ENCODE measurements at regions not wholly inside any gene's neighbourhood (a gene's known extent, or its start where the extent isn't known, plus 50 kb on each side); places are given as distances from the start of the nearest gene placed in this dataset.

GRCh38 chr21:28877318-28877884, 115.3 kb downstream of the LTN1 start:
- POLR2A ChIA-PET, result no interaction called here

GRCh38 chr21:28875078-28875477, 117.6 kb downstream of the LTN1 start:
- intact Hi-C loops (cut with micrococcal nuclease; ENCODE audit: unreplicated experiment), result no loop called here
- POLR2A ChIA-PET, result no interaction called here
- TF ChIP-seq CTCF (IDR thresholded peaks at IDR 0.05; ENCODE audit: insufficient read depth in 1 of 2, low read depth in 1 of 2, low read length in 1 of 2, severe bottlenecking in 1 of 2, unreplicated experiment in 1 of 2), result no peak

More at GRCh38 chr21:28877318-28877884, 115.3 kb downstream of the LTN1 start:
- Histone ChIP-seq H3K4me3 (ENCODE audit: low read depth, low read length) (no peak overlapping the region), H3K27me3 (replicated peaks; ENCODE audit: control insufficient read depth, insufficient read depth, low read length) (no peaks in the 10 kb centered on the region), H3K4me1 (no peaks in the 10 kb centered on the region), H3K36me3 (ENCODE audit: control insufficient read depth, insufficient read depth, low read length) (no peaks in the 10 kb centered on the region), H3K9me3 (no peaks in the 10 kb centered on the region)
- Mint-ChIP-seq H3K9me3 (ENCODE audit: unreplicated experiment) (no peaks in the 10 kb centered on the region), H3K36me3 (ENCODE audit: insufficient read depth, unreplicated experiment) (peaks cover 17% of the 10 kb centered on the region), H3K27ac (ENCODE audit: unreplicated experiment) (no peak overlapping the region), H3K27me3 (ENCODE audit: insufficient read depth, unreplicated experiment) (no peaks in the 10 kb centered on the region), H3K4me1 (ENCODE audit: low read depth, unreplicated experiment) (no peaks in the 10 kb centered on the region), H3K4me3 (ENCODE audit: unreplicated experiment) (no peak overlapping the region)
- intact Hi-C loops (cut with micrococcal nuclease; ENCODE audit: unreplicated experiment), result no loop called here
- DNase-seq, result no peak
- no TSS peak for BruUV-seq (replicated peaks)
- TF ChIP-seq CTCF (IDR thresholded peaks at IDR 0.05; ENCODE audit: insufficient read depth in 1 of 2, low read depth in 1 of 2, low read length in 1 of 2, severe bottlenecking in 1 of 2, unreplicated experiment in 1 of 2), result no peak
- CTCF ChIA-PET, result no interaction called here

GRCh38 chr21:28872218-28872617, 120.5 kb downstream of the LTN1 start:
- H3K27me3 ChIP-seq (replicated peaks; ENCODE audit: control insufficient read depth, insufficient read depth, low read length), result no peaks in the 10 kb centered on the region
- Mint-ChIP-seq H3K4me3 (ENCODE audit: unreplicated experiment) (no peak overlapping the region), H3K36me3 (ENCODE audit: insufficient read depth, unreplicated experiment) (peaks cover 8% of the 10 kb centered on the region), H3K9me3 (ENCODE audit: unreplicated experiment) (no peaks in the 10 kb centered on the region), H3K27me3 (ENCODE audit: insufficient read depth, unreplicated experiment) (no peaks in the 10 kb centered on the region), H3K27ac (ENCODE audit: unreplicated experiment) (no peak overlapping the region), H3K4me1 (ENCODE audit: low read depth, unreplicated experiment) (no peaks in the 10 kb centered on the region)
- peaks cover 2% of the 10 kb centered on the region; the same call in 1 of the 2 replicates for H3K36me3 ChIP-seq (ENCODE audit: control insufficient read depth, insufficient read depth, low read length)
- CTCF ChIA-PET, result no interaction called here
- no peak for TF ChIP-seq CTCF (IDR thresholded peaks at IDR 0.05; ENCODE audit: insufficient read depth in 1 of 2, low read depth in 1 of 2, low read length in 1 of 2, severe bottlenecking in 1 of 2, unreplicated experiment in 1 of 2)
- intact Hi-C loops (cut with micrococcal nuclease; ENCODE audit: unreplicated experiment), result no loop called here
- no peak for DNase-seq
- H3K4me3 ChIP-seq (ENCODE audit: low read depth, low read length), result no peak overlapping the region
- H3K4me1 ChIP-seq, result no peaks in the 10 kb centered on the region
- POLR2A ChIA-PET, result no interaction called here
- no peaks in the 10 kb centered on the region for H3K9me3 ChIP-seq
- no TSS peak for BruUV-seq (replicated peaks)

More at GRCh38 chr21:28875078-28875477, 117.6 kb downstream of the LTN1 start:
- Mint-ChIP-seq H3K36me3 (ENCODE audit: insufficient read depth, unreplicated experiment) (peaks cover 8% of the 10 kb centered on the region), H3K27ac (ENCODE audit: unreplicated experiment) (no peak overlapping the region), H3K9me3 (ENCODE audit: unreplicated experiment) (no peaks in the 10 kb centered on the region), H3K4me1 (ENCODE audit: low read depth, unreplicated experiment) (no peaks in the 10 kb centered on the region), H3K4me3 (ENCODE audit: unreplicated experiment) (no peak overlapping the region), H3K27me3 (ENCODE audit: insufficient read depth, unreplicated experiment) (no peaks in the 10 kb centered on the region)
- CTCF ChIA-PET, result no interaction called here
- BruUV-seq (replicated peaks), result no TSS peak
- H3K9me3 ChIP-seq, result no peaks in the 10 kb centered on the region
- no peak for DNase-seq
- no peaks in the 10 kb centered on the region for H3K4me1 ChIP-seq
- no peak overlapping the region for H3K4me3 ChIP-seq (ENCODE audit: low read depth, low read length)
- H3K36me3 ChIP-seq (ENCODE audit: control insufficient read depth, insufficient read depth, low read length), result peaks cover 2% of the 10 kb centered on the region; the same call in 1 of the 2 replicates
- H3K27me3 ChIP-seq (replicated peaks; ENCODE audit: control insufficient read depth, insufficient read depth, low read length), result no peaks in the 10 kb centered on the region

Data from Caco-2 (cell line).